Left ventricle myocardium inferior (tissue), 1 donor: ENCODE measurements at regions not wholly inside any gene's neighbourhood (a gene's known extent, or its start where the extent isn't known, plus 50 kb on each side); places are given as distances from the start of the nearest gene placed in this dataset.

ENCODE experiments used
- DNase-seq: peaks from one replicate; pipeline ENCODE4 v3.0.0-alpha.2; 2020
- H3K27ac ChIP-seq: fragments of 200-600 bp; replicated peaks from 2 replicates; pipeline ENCODE4 v1.8.0; 2021
- H3K27me3 ChIP-seq: fragments of 200-600 bp; 2 replicates; pipeline ENCODE4 v1.8.0; 2021; ENCODE audit warnings: low read depth
- H3K36me3 ChIP-seq: fragments of 200-600 bp; 2 replicates; pipeline ENCODE4 v1.8.0; 2021
- H3K4me1 ChIP-seq: fragments of 200-600 bp; 2 replicates; pipeline ENCODE4 v1.8.0; 2021
- H3K4me3 ChIP-seq: fragments of 200-600 bp; 2 replicates; pipeline ENCODE4 v1.8.0; 2021; ENCODE audit warnings: mild to moderate bottlenecking, moderate library complexity
- H3K9me3 ChIP-seq: fragments of 200-600 bp; replicated peaks from 2 replicates; pipeline ENCODE4 v1.8.0; 2021
- CTCF ChIP-seq: fragments of 200-600 bp; IDR thresholded peaks from 2 replicates; pipeline ENCODE4 v1.8.0; 2021; ENCODE audit warnings: antibody characterized with exemption, mild to moderate bottlenecking, borderline replicate concordance
- intact Hi-C: fragments of 100-400 bp; cut with micrococcal nuclease; formaldehyde crosslinking; loops from one replicate; pipeline ENCODE4 v1.11.0; 2022
- donor health status: DM: no; HTN: yes; CAD: no; lungs with severe emphysema.

GRCh38 chr15:67943475-67943874 lies 103.6 kb upstream of the RNU6-1 start:
- Histone ChIP-seq H3K27ac (peak overlapping the region; percentile 87), H3K27me3 (no peaks in the 10 kb centered on the region), H3K36me3 (no peaks in the 10 kb centered on the region), H3K9me3 (no peaks in the 10 kb centered on the region), H3K4me3 (no peak overlapping the region), H3K4me1 (peaks cover 42% of the 10 kb centered on the region)
- DNase-seq, result no peak
- intact Hi-C loops, result no loop called here
- TF ChIP-seq CTCF, result no peak

- TF ChIP-seq CTCF, result no peak
- intact Hi-C loops, result no loop called here
- Histone ChIP-seq H3K27me3 (no peaks in the 10 kb centered on the region), H3K4me3 (no peak overlapping the region), H3K36me3 (no peaks in the 10 kb centered on the region), H3K27ac (peak overlapping the region; percentile 87), H3K4me1 (peaks cover 42% of the 10 kb centered on the region), H3K9me3 (no peaks in the 10 kb centered on the region)
- DNase-seq, result peak; percentile 85
Measured at GRCh38 chr15:67944010-67944641, 104.3 kb upstream of the RNU6-1 start.

- Histone ChIP-seq H3K36me3 (no peaks in the 10 kb centered on the region), H3K9me3 (no peaks in the 10 kb centered on the region), H3K4me3 (no peak overlapping the region), H3K4me1 (peaks cover 42% of the 10 kb centered on the region), H3K27ac (peak overlapping the region; percentile 87), H3K27me3 (no peaks in the 10 kb centered on the region)
- intact Hi-C loops, result no loop called here
- TF ChIP-seq CTCF, result no peak
- DNase-seq, result no peak
Measured at GRCh38 chr15:67945131-67945530, 105.3 kb upstream of the RNU6-1 start.

GRCh38 chr15:67945951-67946700 lies 106.3 kb upstream of the RNU6-1 start:
- TF ChIP-seq CTCF, result no peak
- intact Hi-C loops, result no loop called here
- no peaks in the 10 kb centered on the region for H3K27me3 ChIP-seq
- no peaks in the 10 kb centered on the region for H3K9me3 ChIP-seq
- peak overlapping the region; percentile 87 for H3K27ac ChIP-seq
- no peak overlapping the region for H3K4me3 ChIP-seq
- H3K36me3 ChIP-seq, result no peaks in the 10 kb centered on the region
- peaks cover 42% of the 10 kb centered on the region for H3K4me1 ChIP-seq
- DNase-seq, result no peak

- Histone ChIP-seq H3K27me3 (no peaks in the 10 kb centered on the region), H3K36me3 (no peaks in the 10 kb centered on the region), H3K4me1 (peaks cover 42% of the 10 kb centered on the region), H3K9me3 (no peaks in the 10 kb centered on the region), H3K4me3 (no peak overlapping the region), H3K27ac (peak overlapping the region; percentile 87)
- no peak for TF ChIP-seq CTCF
- intact Hi-C loops, result no loop called here
- no peak for DNase-seq
Measured at GRCh38 chr15:67946701-67947100, 106.9 kb upstream of the RNU6-1 start.
